ENCODE measurements at regions not wholly inside any gene's neighbourhood (a gene's known extent, or its start where the extent isn't known, plus 50 kb on each side); places are given as distances from the start of the nearest gene placed in this dataset.

DNA sequence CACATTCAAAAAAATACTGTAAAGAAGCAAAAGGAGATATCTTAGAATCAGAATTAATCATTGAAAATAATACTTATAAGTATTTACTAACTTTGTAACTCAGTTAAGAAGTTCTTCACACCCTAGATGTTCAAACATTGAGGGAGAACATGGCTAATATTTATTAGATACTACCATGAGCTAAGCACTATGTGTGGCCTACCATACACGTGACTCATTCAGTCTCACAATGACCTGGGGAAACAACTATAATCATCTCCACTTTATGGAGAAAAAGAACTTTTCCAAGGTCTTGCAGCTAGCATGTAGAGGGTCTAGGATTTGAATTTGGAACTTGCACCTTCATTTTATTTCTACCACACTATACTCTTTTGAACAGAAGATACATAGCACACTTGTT, 361.9 kb upstream of the CFAP20DC start:
- Mint-ChIP-seq H3K4me1 (ENCODE audit: low read depth) (peaks cover 6% of the 10 kb centered on the region), H3K27me3 (ENCODE audit: low read depth) (no peaks in the 10 kb centered on the region), H3K36me3 (ENCODE audit: low read depth) (no peaks in the 10 kb centered on the region), H3K4me3 (ENCODE audit: unreplicated experiment) (no peak overlapping the region), H3K27ac (ENCODE audit: unreplicated experiment) (no peak overlapping the region), H3K9me3 (ENCODE audit: low read depth) (no peaks in the 10 kb centered on the region)
- DNase-seq (ENCODE audit: low spot score): no peak
- TF ChIP-seq, protein P1, sequence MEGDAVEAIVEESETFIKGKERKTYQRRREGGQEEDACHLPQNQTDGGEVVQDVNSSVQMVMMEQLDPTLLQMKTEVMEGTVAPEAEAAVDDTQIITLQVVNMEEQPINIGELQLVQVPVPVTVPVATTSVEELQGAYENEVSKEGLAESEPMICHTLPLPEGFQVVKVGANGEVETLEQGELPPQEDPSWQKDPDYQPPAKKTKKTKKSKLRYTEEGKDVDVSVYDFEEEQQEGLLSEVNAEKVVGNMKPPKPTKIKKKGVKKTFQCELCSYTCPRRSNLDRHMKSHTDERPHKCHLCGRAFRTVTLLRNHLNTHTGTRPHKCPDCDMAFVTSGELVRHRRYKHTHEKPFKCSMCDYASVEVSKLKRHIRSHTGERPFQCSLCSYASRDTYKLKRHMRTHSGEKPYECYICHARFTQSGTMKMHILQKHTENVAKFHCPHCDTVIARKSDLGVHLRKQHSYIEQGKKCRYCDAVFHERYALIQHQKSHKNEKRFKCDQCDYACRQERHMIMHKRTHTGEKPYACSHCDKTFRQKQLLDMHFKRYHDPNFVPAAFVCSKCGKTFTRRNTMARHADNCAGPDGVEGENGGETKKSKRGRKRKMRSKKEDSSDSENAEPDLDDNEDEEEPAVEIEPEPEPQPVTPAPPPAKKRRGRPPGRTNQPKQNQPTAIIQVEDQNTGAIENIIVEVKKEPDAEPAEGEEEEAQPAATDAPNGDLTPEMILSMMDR (IDR thresholded peaks at IDR 0.05): no peak

GRCh38 chr3:59411186-59411585, 361.4 kb upstream of the CFAP20DC start:
- H3K36me3 Mint-ChIP-seq (ENCODE audit: low read depth): no peaks in the 10 kb centered on the region
- TF ChIP-seq, protein P1 (IDR thresholded peaks at IDR 0.05): no peak
- no peak overlapping the region for H3K4me3 Mint-ChIP-seq (ENCODE audit: unreplicated experiment)
- no peaks in the 10 kb centered on the region for H3K9me3 Mint-ChIP-seq (ENCODE audit: low read depth)
- peaks cover 6% of the 10 kb centered on the region for H3K4me1 Mint-ChIP-seq (ENCODE audit: low read depth)
- no peak for DNase-seq (ENCODE audit: low spot score)
- H3K27ac Mint-ChIP-seq (ENCODE audit: unreplicated experiment): no peak overlapping the region
- no peaks in the 10 kb centered on the region for H3K27me3 Mint-ChIP-seq (ENCODE audit: low read depth)

DNA sequence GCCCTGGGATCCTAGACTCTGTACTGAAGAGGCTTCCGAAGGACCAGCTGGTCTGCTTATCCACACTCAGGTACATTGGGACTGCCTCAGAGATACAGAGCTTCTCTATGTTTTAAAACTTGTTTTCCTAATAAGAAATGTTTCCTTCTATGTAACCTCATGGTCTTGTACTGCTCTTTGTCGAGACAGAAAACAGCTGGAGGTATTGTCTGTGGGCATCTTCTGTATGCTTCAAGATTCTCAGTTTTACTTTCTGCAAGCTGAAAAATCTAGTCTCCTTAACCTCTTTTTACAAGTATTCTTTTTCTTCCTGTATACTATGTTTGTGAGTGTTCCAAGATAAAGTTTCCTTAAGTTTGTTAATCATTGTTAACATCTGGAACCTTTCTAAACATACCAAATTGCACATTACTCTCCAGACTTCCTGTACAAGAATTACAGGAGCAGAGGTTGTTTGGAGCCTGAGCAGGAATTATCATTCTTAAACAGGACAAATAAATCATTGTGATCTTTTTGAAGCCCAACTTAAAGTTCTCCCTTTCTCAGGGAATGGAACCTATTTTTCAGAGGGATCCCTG, 358.3 kb upstream of the CFAP20DC start:
- H3K36me3 Mint-ChIP-seq (ENCODE audit: low read depth): no peaks in the 10 kb centered on the region
- H3K27ac Mint-ChIP-seq (ENCODE audit: unreplicated experiment): no peak overlapping the region
- no peak for DNase-seq (ENCODE audit: low spot score)
- TF ChIP-seq, protein P1 (IDR thresholded peaks at IDR 0.05): no peak
- H3K27me3 Mint-ChIP-seq (ENCODE audit: low read depth): peaks cover 2% of the 10 kb centered on the region
- no peaks in the 10 kb centered on the region for H3K9me3 Mint-ChIP-seq (ENCODE audit: low read depth)
- no peak overlapping the region for H3K4me3 Mint-ChIP-seq (ENCODE audit: unreplicated experiment)
- peaks cover 6% of the 10 kb centered on the region for H3K4me1 Mint-ChIP-seq (ENCODE audit: low read depth)

- no peak overlapping the region for H3K27ac Mint-ChIP-seq (ENCODE audit: unreplicated experiment)
- no peaks in the 10 kb centered on the region for H3K9me3 Mint-ChIP-seq (ENCODE audit: low read depth)
- TF ChIP-seq, protein P1 (IDR thresholded peaks at IDR 0.05): no peak
These were observed 357.6 kb upstream of the CFAP20DC start for GRCh38 chr3:59407425-59407824.

DNA sequence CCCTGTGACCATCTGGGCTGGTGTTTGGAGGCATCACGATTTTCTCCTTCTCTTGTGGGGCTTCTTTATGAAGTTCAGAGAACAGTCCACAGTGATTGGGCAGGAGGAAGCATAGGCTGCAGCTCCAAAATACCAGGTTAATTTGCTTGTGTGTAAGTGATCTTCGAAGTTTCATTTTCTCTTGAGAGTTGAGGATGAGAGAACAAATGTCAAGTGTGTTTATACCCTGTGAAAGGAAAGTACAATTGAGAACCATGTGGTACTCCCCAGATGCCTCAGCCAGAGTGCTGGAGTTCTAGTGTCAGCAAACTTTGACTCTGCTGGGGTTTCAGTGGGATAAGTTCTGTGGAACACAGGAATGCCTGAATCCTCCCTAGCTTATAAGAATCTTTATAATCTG, 357.1 kb upstream of the CFAP20DC start:
- TF ChIP-seq, protein P1 (IDR thresholded peaks at IDR 0.05): no peak
- Mint-ChIP-seq H3K27me3 (ENCODE audit: low read depth) (peaks cover 2% of the 10 kb centered on the region), H3K36me3 (ENCODE audit: low read depth) (no peaks in the 10 kb centered on the region), H3K9me3 (ENCODE audit: low read depth) (no peaks in the 10 kb centered on the region), H3K4me3 (ENCODE audit: unreplicated experiment) (no peak overlapping the region), H3K27ac (ENCODE audit: unreplicated experiment) (no peak overlapping the region), H3K4me1 (ENCODE audit: low read depth) (peaks cover 6% of the 10 kb centered on the region)
- no peak for DNase-seq (ENCODE audit: low spot score)

More at GRCh38 chr3:59407425-59407824, 357.6 kb upstream of the CFAP20DC start:
- no peak for DNase-seq (ENCODE audit: low spot score)
- peaks cover 6% of the 10 kb centered on the region for H3K4me1 Mint-ChIP-seq (ENCODE audit: low read depth)
- H3K4me3 Mint-ChIP-seq (ENCODE audit: unreplicated experiment): no peak overlapping the region
- no peaks in the 10 kb centered on the region for H3K36me3 Mint-ChIP-seq (ENCODE audit: low read depth)
- H3K27me3 Mint-ChIP-seq (ENCODE audit: low read depth): peaks cover 2% of the 10 kb centered on the region
